ENCODE measurements at regions not wholly inside any gene's neighbourhood (a gene's known extent, or its start where the extent isn't known, plus 50 kb on each side); places are given as distances from the start of the nearest gene placed in this dataset.

DNA sequence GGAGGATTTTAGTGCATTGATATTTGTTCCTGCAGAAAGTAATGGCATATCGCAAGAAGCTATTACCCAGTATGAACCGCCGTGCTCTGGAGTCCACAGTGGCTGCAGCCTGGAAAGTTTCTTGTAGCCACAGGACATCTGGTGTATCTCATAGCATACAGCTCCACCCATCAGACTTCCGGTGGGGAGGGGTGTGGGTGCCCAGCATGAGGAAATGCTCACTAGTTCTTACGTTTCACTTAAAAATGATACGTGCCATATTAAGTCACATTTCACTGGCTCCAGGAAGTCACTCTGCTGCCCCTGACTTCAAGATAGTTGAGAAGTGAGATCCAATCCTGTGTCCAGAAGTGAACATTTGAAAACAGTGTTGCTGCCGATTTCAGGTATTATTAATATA is 990.4 kb downstream of the GBE1 start:
- no peak for DNase-seq (ENCODE audit: low spot score)
- Histone ChIP-seq H3K4me1 (ENCODE audit: insufficient read depth, low read length, poor library complexity, severe bottlenecking) (no peaks in the 10 kb centered on the region), H3K9me2 (ENCODE audit: insufficient read depth, low read length) (no peaks in the 10 kb centered on the region), H3K27ac (ENCODE audit: low read depth, low read length, poor library complexity, severe bottlenecking) (no peak overlapping the region), H4K20me1 (ENCODE audit: insufficient read depth, low read length) (no peaks in the 10 kb centered on the region), H3K4me2 (ENCODE audit: low read length) (no peak overlapping the region), H3K4me3 (ENCODE audit: low read depth, low read length, poor library complexity, severe bottlenecking) (no peak overlapping the region), H2AFZ (ENCODE audit: low read length) (no peak overlapping the region), H3K9me3 (ENCODE audit: low read length) (no peaks in the 10 kb centered on the region), H3K79me2 (ENCODE audit: insufficient read depth, low read depth, low read length) (no peaks in the 10 kb centered on the region), H3K36me3 (ENCODE audit: insufficient read depth, low read length) (no peaks in the 10 kb centered on the region)
- BruUV-seq (replicated peaks): no TSS peak
- ChIA-PET POLR2A (interaction anchor here (0.6 kb wide), 1 partner anchor 629 kb away, joined by 3 read pairs; no protein-coding TSS in a partner anchor), CTCF (ENCODE audit: unreplicated experiment) (no interaction called here)
- no peak for TF ChIP-seq EZH2phosphoT487 (IDR thresholded peaks at IDR 0.05; ENCODE audit: borderline replicate concordance, low read depth, low read length)
- TF ChIP-seq, protein P1, sequence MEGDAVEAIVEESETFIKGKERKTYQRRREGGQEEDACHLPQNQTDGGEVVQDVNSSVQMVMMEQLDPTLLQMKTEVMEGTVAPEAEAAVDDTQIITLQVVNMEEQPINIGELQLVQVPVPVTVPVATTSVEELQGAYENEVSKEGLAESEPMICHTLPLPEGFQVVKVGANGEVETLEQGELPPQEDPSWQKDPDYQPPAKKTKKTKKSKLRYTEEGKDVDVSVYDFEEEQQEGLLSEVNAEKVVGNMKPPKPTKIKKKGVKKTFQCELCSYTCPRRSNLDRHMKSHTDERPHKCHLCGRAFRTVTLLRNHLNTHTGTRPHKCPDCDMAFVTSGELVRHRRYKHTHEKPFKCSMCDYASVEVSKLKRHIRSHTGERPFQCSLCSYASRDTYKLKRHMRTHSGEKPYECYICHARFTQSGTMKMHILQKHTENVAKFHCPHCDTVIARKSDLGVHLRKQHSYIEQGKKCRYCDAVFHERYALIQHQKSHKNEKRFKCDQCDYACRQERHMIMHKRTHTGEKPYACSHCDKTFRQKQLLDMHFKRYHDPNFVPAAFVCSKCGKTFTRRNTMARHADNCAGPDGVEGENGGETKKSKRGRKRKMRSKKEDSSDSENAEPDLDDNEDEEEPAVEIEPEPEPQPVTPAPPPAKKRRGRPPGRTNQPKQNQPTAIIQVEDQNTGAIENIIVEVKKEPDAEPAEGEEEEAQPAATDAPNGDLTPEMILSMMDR (conservative IDR thresholded peaks at IDR 0.05; ENCODE audit: low read length): no peak
- intact Hi-C loops (cut with micrococcal nuclease; ENCODE audit: unreplicated experiment): no loop called here

DNA sequence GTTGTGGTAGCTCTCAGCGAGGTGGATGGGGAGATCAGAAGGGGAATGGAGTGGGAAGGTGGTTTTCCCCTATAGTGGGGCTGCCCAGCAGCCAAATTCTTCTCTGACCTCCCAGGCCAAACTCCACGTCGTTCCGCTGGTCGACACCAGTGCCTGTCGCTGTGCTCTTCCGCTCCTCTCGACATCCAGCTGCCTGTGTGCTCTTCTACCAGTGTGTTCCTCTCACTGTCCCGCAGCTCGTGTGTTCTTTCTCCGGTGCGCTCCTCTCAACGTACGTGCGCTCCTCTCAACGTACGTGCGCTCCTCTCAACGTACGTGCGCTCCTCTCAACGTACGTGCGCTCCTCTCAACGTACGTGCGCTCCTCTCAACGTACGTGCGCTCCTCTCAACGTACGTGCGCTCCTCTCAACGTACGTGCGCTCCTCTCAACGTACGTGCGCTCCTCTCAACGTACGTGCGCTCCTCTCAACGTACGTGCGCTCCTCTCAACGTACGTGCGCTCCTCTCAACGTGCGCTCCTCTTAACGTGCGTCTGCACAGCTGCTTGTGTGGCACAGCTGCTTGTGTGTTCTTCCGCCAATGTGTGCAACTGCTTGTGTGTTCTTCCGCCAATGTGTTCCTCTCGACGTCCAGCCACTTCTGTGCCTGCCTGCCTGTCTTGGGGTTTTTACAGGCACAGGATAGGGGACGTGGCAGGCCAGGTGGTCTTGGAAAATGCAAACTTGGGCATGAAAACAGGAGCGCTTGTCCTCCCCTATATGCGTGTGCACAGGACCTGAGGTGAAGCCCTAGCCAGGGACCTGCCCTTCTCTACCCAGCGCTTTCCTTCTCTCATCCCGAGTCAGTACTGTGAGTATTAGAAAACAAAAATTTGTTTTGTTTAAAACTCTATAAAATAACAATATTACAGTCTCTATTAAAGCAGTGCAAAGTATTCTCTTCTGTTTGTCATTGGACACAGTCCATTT is 991.1 kb downstream of the GBE1 start:
- no peak overlapping the region for H2AFZ ChIP-seq (ENCODE audit: low read length)
- intact Hi-C loops (cut with micrococcal nuclease; ENCODE audit: unreplicated experiment): no loop called here
- no peak for DNase-seq (ENCODE audit: low spot score)

More for the DNA sequence above, 991.1 kb downstream of the GBE1 start:
- no peaks in the 10 kb centered on the region for H3K79me2 ChIP-seq (ENCODE audit: insufficient read depth, low read depth, low read length)
- H3K4me2 ChIP-seq (ENCODE audit: low read length): no peak overlapping the region
- CTCF ChIA-PET (ENCODE audit: unreplicated experiment): no interaction called here
- no TSS peak for BruUV-seq (replicated peaks)
- TF ChIP-seq, protein P1 (conservative IDR thresholded peaks at IDR 0.05; ENCODE audit: low read length): no peak
- no peak for TF ChIP-seq EZH2phosphoT487 (IDR thresholded peaks at IDR 0.05; ENCODE audit: borderline replicate concordance, low read depth, low read length)
- no peak overlapping the region for H3K4me3 ChIP-seq (ENCODE audit: low read depth, low read length, poor library complexity, severe bottlenecking)
- no peaks in the 10 kb centered on the region for H3K36me3 ChIP-seq (ENCODE audit: insufficient read depth, low read length)
- H3K4me1 ChIP-seq (ENCODE audit: insufficient read depth, low read length, poor library complexity, severe bottlenecking): no peaks in the 10 kb centered on the region
- no peak overlapping the region for H3K27ac ChIP-seq (ENCODE audit: low read depth, low read length, poor library complexity, severe bottlenecking)
- H3K9me3 ChIP-seq (ENCODE audit: low read length): no peaks in the 10 kb centered on the region
- POLR2A ChIA-PET: interaction anchor here (0.6 kb wide), 1 partner anchor 628 kb away, joined by 3 read pairs; no protein-coding TSS in a partner anchor
- no peaks in the 10 kb centered on the region for H4K20me1 ChIP-seq (ENCODE audit: insufficient read depth, low read length)
- H3K9me2 ChIP-seq (ENCODE audit: insufficient read depth, low read length): no peaks in the 10 kb centered on the region
